HG03135 (cell line): ENCODE measurements at regions not wholly inside any gene's neighbourhood (a gene's known extent, or its start where the extent isn't known, plus 50 kb on each side); places are given as distances from the start of the nearest gene placed in this dataset.

Experiments
- ATAC-seq: cut with Tn5 transposase; IDR thresholded peaks from one replicate; pipeline ENCODE4 v1.9.1; 2021; ENCODE audit warnings: mild to moderate bottlenecking, moderate library complexity; ENCODE audit not compliant: unreplicated experiment

GRCh38 chr17:14959106-14959648 is 305.9 kb downstream of the PMP22 start:
- ATAC-seq, result no peak

GRCh38 chr17:14953405-14953804 is 311.7 kb downstream of the PMP22 start:
- ATAC-seq, result no peak

- no peak for ATAC-seq
Observed at GRCh38 chr17:14950686-14951085, 314.4 kb downstream of the PMP22 start.

- no peak for ATAC-seq
Observed at GRCh38 chr17:14950216-14950615, 314.9 kb downstream of the PMP22 start.

GRCh38 chr17:14947671-14948070 is 317.5 kb downstream of the PMP22 start:
- ATAC-seq, result no peak

- no peak for ATAC-seq
Observed at GRCh38 chr17:14946481-14946880, 318.6 kb downstream of the PMP22 start.

GRCh38 chr17:14942526-14943190 is 322.5 kb downstream of the PMP22 start:
- ATAC-seq, result no peak

GRCh38 chr17:14940938-14941265 is 324.2 kb downstream of the PMP22 start:
- ATAC-seq, result no peak

- ATAC-seq, result no peak
Observed at GRCh38 chr17:14940108-14940937, 324.8 kb downstream of the PMP22 start.

GRCh38 chr17:14935845-14936485 is 329.2 kb downstream of the PMP22 start:
- no peak for ATAC-seq

- ATAC-seq, result no peak
Observed at GRCh38 chr17:14935139-14935841, 329.8 kb downstream of the PMP22 start.

GRCh38 chr17:14933676-14934075 is 331.4 kb downstream of the PMP22 start:
- no peak for ATAC-seq

- ATAC-seq, result no peak
Observed at GRCh38 chr17:14926526-14927122, 338.5 kb downstream of the PMP22 start.

- no peak for ATAC-seq
Observed at GRCh38 chr17:14926073-14926472, 339.1 kb downstream of the PMP22 start.

GRCh38 chr17:14925498-14925897 is 339.6 kb downstream of the PMP22 start:
- ATAC-seq, result no peak

- ATAC-seq, result no peak
Observed at GRCh38 chr17:14923981-14924380, 341.1 kb downstream of the PMP22 start.

GRCh38 chr17:14922411-14922810 is 342.7 kb downstream of the PMP22 start:
- no peak for ATAC-seq

- no peak for ATAC-seq
Observed at GRCh38 chr17:14921936-14922335, 343.2 kb downstream of the PMP22 start.

- no peak for ATAC-seq
Observed at GRCh38 chr17:14919631-14920213, 345.4 kb downstream of the PMP22 start.

- ATAC-seq, result no peak
Observed at GRCh38 chr17:14919094-14919493, 346.0 kb downstream of the PMP22 start.
